Neural cell (in vitro differentiated cells): ENCODE measurements at regions not wholly inside any gene's neighbourhood (a gene's known extent, or its start where the extent isn't known, plus 50 kb on each side); places are given as distances from the start of the nearest gene placed in this dataset.
"Not testable (repeated sequence)": the region's sequence is repeated elsewhere in the genome, so short reads cannot be mapped to it uniquely, and the experiment has no call there.

Source experiments
- H2AFZ ChIP-seq: fragments of 200-600, 300-800 bp; sonication (generic), shearing (Covaris generic); 2 replicates; pipeline ENCODE4 v1.6.0; 2014; ENCODE audit warnings: low read depth, mild to moderate bottlenecking, antibody characterized with exemption, low read length, moderate library complexity
- H3F3A ChIP-seq: fragments of 200-600 bp; shearing (Covaris generic); 2 replicates; pipeline ENCODE4 v1.6.1; 2016; ENCODE audit warnings: mild to moderate bottlenecking, moderate library complexity, mixed read lengths, antibody characterized with exemption, low read length; ENCODE audit not compliant: insufficient read depth, poor library complexity, severe bottlenecking
- H3K27ac ChIP-seq: fragments of 200-600, 300-800 bp; sonication (generic), shearing (Covaris generic); 2 replicates; pipeline ENCODE4 v1.5.1; 2014; ENCODE audit warnings: mild to moderate bottlenecking, low read length, moderate library complexity
- H3K27me3 ChIP-seq: fragments of 300-800, 200-600 bp; sonication (generic), shearing (Covaris generic); 2 replicates; pipeline ENCODE4 v1.6.0; 2014; ENCODE audit warnings: mild to moderate bottlenecking, low read depth, low read length, moderate library complexity; ENCODE audit not compliant: insufficient read depth
- H3K36me3 ChIP-seq: fragments of 300-800, 200-600 bp; sonication (generic), shearing (Covaris generic); 2 replicates; pipeline ENCODE4 v1.5.1; 2014; ENCODE audit warnings: mild to moderate bottlenecking, antibody characterized with exemption, low read length, moderate library complexity; ENCODE audit not compliant: insufficient read depth
- H3K4me2 ChIP-seq: fragments of 300-800, 200-600 bp; sonication (generic), shearing (Covaris generic); 2 replicates; pipeline ENCODE4 v1.6.0; 2014; ENCODE audit warnings: mild to moderate bottlenecking, low read length
- H3K4me3 ChIP-seq: fragments of 300-800, 200-600 bp; sonication (generic), shearing (Covaris generic); 2 replicates; pipeline ENCODE4 v1.5.1; 2014; ENCODE audit warnings: mild to moderate bottlenecking, low read length, moderate library complexity
- H3K79me2 ChIP-seq: fragments of 200-600 bp; shearing (Covaris generic); replicated peaks from 2 replicates; pipeline ENCODE4 v1.6.0; 2014; ENCODE audit warnings: mild to moderate bottlenecking, low read length, moderate library complexity; ENCODE audit not compliant: insufficient read depth
- H3K9ac ChIP-seq: fragments of 300-800, 200-600 bp; sonication (generic), shearing (Covaris generic); 2 replicates; pipeline ENCODE4 v1.6.1; 2016; ENCODE audit warnings: mild to moderate bottlenecking, low read length, mixed read lengths
- H3K9me2 ChIP-seq: fragments of 200-600 bp; shearing (Covaris generic); 2 replicates; pipeline ENCODE4 v1.6.1; 2016; ENCODE audit warnings: mild to moderate bottlenecking, low read length, mixed read lengths; ENCODE audit not compliant: insufficient read depth
- H3K9me3 ChIP-seq: fragments of 200-600, 300-800 bp; sonication (generic), shearing (Covaris generic); 2 replicates; pipeline ENCODE4 v1.6.1; 2016; ENCODE audit warnings: mild to moderate bottlenecking, mixed run types, low read length, moderate library complexity, mixed read lengths
- H4K20me1 ChIP-seq: fragments of 200-600 bp; shearing (Covaris generic); 2 replicates; pipeline ENCODE4 v1.6.1; 2016; ENCODE audit warnings: mild to moderate bottlenecking, mixed run types; ENCODE audit not compliant: insufficient read depth

DNA sequence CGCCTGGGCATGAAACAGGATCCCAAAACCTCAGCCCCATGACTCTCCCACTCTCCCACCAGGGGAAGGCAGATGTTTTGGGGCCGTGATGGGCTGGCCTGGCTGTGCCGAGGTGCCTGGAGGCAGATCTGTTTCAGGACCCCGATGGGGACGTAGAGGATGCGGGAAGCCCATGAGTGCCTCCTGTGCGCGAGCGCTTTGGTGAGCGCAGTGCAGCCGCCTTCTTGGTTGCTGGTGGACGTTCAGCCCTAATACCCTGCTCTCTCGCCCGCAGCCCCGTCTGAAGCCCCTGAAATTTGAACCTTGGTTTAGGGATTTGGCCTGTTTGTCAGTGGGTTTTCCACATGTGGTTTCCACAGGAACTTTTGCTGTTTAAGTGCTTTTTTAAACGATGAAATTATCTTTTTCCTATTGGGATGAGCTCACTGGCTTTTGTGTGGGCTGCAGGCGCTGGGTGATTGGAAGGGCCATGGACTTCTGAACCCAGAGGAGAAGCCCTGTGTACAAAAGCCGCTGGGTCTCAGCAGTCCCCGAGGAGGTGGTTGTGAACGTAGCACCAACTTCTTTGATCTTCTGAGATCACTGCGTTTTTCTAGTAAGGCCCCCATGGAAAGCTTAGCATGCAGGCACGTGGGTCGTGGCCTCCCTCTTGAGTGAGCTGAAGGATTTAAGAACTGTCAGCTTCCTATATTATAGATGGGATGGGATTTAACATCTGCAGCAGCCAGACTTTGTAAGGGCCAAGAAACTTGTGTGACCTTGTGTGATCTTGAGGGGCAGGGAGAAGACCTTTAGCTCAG, 148.9 kb upstream of the ZNF469 start:
- not testable (repeated sequence) for H3K9ac ChIP-seq, H3K4me2 ChIP-seq, H3F3A ChIP-seq, H2AFZ ChIP-seq, H3K36me3 ChIP-seq, H3K4me3 ChIP-seq, H3K79me2 ChIP-seq, H3K9me2 ChIP-seq, H3K9me3 ChIP-seq, H4K20me1 ChIP-seq, H3K27ac ChIP-seq, H3K27me3 ChIP-seq

- not testable (repeated sequence) for H3K9ac ChIP-seq, H3K4me3 ChIP-seq, H4K20me1 ChIP-seq, H3K79me2 ChIP-seq, H3F3A ChIP-seq, H2AFZ ChIP-seq, H3K27me3 ChIP-seq, H3K9me3 ChIP-seq, H3K36me3 ChIP-seq, H3K4me2 ChIP-seq, H3K27ac ChIP-seq, H3K9me2 ChIP-seq
Measured at GRCh38 chr16:88234421-88235271, 148.1 kb upstream of the ZNF469 start.

- not testable (repeated sequence) for H3K79me2 ChIP-seq, H3K9me2 ChIP-seq, H3K9me3 ChIP-seq, H3K9ac ChIP-seq, H2AFZ ChIP-seq, H3K27me3 ChIP-seq, H3F3A ChIP-seq, H4K20me1 ChIP-seq, H3K36me3 ChIP-seq, H3K27ac ChIP-seq, H3K4me3 ChIP-seq, H3K4me2 ChIP-seq
Measured at GRCh38 chr16:88235691-88236090, 147.1 kb upstream of the ZNF469 start.

- H3K9me3 ChIP-seq, H3K9ac ChIP-seq, H3K9me2 ChIP-seq, H4K20me1 ChIP-seq, H3K4me3 ChIP-seq, H3K79me2 ChIP-seq, H3K27ac ChIP-seq, H2AFZ ChIP-seq, H3K27me3 ChIP-seq, H3K36me3 ChIP-seq, H3F3A ChIP-seq, H3K4me2 ChIP-seq: not testable (repeated sequence)
Measured at GRCh38 chr16:88236229-88236628, 146.5 kb upstream of the ZNF469 start.

- H4K20me1 ChIP-seq, H3K4me2 ChIP-seq, H3K36me3 ChIP-seq, H3K4me3 ChIP-seq, H3K9ac ChIP-seq, H3F3A ChIP-seq, H2AFZ ChIP-seq, H3K27me3 ChIP-seq, H3K9me3 ChIP-seq, H3K79me2 ChIP-seq, H3K27ac ChIP-seq, H3K9me2 ChIP-seq: not testable (repeated sequence)
Measured at GRCh38 chr16:88237314-88237713, 145.4 kb upstream of the ZNF469 start.

DNA sequence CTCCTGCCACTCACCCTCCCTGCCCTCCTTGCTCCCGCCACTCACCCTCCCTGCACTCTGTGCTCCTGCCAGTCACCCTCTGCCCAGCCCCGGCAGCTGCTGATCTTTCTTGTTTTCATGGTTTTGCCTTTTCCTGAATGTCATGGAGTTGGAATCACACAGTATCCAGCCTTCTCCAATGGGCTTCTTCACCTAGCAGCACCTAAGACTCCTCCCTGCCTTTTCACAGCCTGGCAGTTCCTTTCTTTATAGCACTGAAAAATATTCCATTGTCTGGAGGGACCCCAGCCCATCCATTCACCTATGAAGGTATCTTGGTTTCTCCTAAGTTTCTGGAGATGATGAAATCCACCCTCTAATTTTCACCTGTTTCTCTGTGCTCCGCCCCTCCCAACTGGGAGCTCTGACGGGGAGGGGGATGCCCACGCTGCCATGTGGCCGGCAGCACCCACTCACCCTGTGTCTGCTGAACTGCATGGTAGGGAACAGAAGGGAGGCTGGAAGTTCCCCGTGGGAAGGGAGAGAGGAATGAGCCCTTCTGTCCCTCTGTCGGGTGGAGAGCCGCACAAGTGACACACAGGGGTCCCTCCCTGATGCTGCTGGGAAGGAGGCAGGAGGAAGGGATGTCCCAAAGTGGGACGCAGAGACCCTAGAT, 144.9 kb upstream of the ZNF469 start:
- not testable (repeated sequence) for H3K9ac ChIP-seq, H3K4me2 ChIP-seq, H3K4me3 ChIP-seq, H3K79me2 ChIP-seq, H3K36me3 ChIP-seq, H3K9me3 ChIP-seq, H3K27me3 ChIP-seq, H3K27ac ChIP-seq, H2AFZ ChIP-seq, H3F3A ChIP-seq, H3K9me2 ChIP-seq, H4K20me1 ChIP-seq

- not testable (repeated sequence) for H3K27ac ChIP-seq, H4K20me1 ChIP-seq, H3K4me3 ChIP-seq, H2AFZ ChIP-seq, H3K27me3 ChIP-seq, H3F3A ChIP-seq, H3K79me2 ChIP-seq, H3K4me2 ChIP-seq, H3K9me2 ChIP-seq, H3K9ac ChIP-seq, H3K9me3 ChIP-seq, H3K36me3 ChIP-seq
Measured at GRCh38 chr16:88238732-88239274, 144.0 kb upstream of the ZNF469 start.
